MCF 10A (cell line): ENCODE measurements at regions not wholly inside any gene's neighbourhood (a gene's known extent, or its start where the extent isn't known, plus 50 kb on each side); places are given as distances from the start of the nearest gene placed in this dataset.

Experiments used
- BruUV-seq: library from RNA; stranded (reverse); fragments of 400-500 nt; replicated peaks from 2 replicates; lab custom pipeline; 2021; lab: Mats Ljungman, UMichigan
- CTCF ChIA-PET: fragments of 300-600 bp; sonication (Branson Sonifier 250); formaldehyde crosslinking; extraction: SDS; loops from one replicate; lab custom pipeline; 2021; ENCODE audit warnings: antibody characterized with exemption, inconsistent platforms; lab: Yijun Ruan, JAX
- POLR2A ChIA-PET: fragments of 300-600, 350-650 bp; sonication (Branson Sonifier 250); formaldehyde crosslinking; extraction: SDS; loops from one replicate; lab custom pipeline; 2020; ENCODE audit warnings: antibody characterized with exemption, inconsistent platforms; lab: Yijun Ruan, JAX
- DNase-seq: peaks from one replicate; pipeline ENCODE4 v3.0.0-alpha.2; 2018; ENCODE audit not compliant: unreplicated experiment
- H3K27ac Mint-ChIP-seq: one replicate; pipeline ENCODE4 v1.8.0; 2022; ENCODE audit warnings: mild to moderate bottlenecking, low read depth, mixed read lengths; ENCODE audit not compliant: unreplicated experiment
- H3K27me3 Mint-ChIP-seq: one replicate; pipeline ENCODE4 v1.8.0; 2022; ENCODE audit warnings: mixed read lengths; ENCODE audit not compliant: insufficient read depth, unreplicated experiment
- H3K36me3 Mint-ChIP-seq: one replicate; pipeline ENCODE4 v1.8.0; 2022; ENCODE audit warnings: mild to moderate bottlenecking, moderate library complexity, mixed read lengths; ENCODE audit not compliant: insufficient read depth, unreplicated experiment
- H3K4me1 Mint-ChIP-seq: one replicate; pipeline ENCODE4 v1.8.0; 2022; ENCODE audit warnings: mixed read lengths; ENCODE audit not compliant: insufficient read depth, unreplicated experiment
- H3K4me3 Mint-ChIP-seq: one replicate; pipeline ENCODE4 v1.8.0; 2022; ENCODE audit warnings: mild to moderate bottlenecking, moderate library complexity, mixed read lengths; ENCODE audit not compliant: unreplicated experiment
- H3K9me3 Mint-ChIP-seq: one replicate; pipeline ENCODE4 v1.8.0; 2022; ENCODE audit warnings: mixed read lengths; ENCODE audit not compliant: unreplicated experiment
- CTCF ChIP-seq: fragments of 200-600 bp; IDR thresholded peaks from one replicate; pipeline ENCODE4 v1.8.0; 2022; ENCODE audit warnings: antibody characterized with exemption, mild to moderate bottlenecking; ENCODE audit not compliant: unreplicated experiment
- intact Hi-C: fragments of 100-400 bp; cut with micrococcal nuclease; formaldehyde crosslinking; loops from 2 replicates; pipeline ENCODE4 v1.14.1; 2022

GRCh38 chr17:26807024-26807423, 486.9 kb upstream of the WSB1 start:
- Mint-ChIP-seq H3K27me3 (no peaks in the 10 kb centered on the region), H3K36me3 (no peaks in the 10 kb centered on the region), H3K27ac (no peak overlapping the region), H3K4me3 (no peak overlapping the region), H3K9me3 (no peaks in the 10 kb centered on the region), H3K4me1 (no peaks in the 10 kb centered on the region)
- POLR2A ChIA-PET = no interaction called here
- DNase-seq = no peak
- BruUV-seq = no TSS peak
- no peak for TF ChIP-seq CTCF
- intact Hi-C loops = no loop called here
- CTCF ChIA-PET = no interaction called here

GRCh38 chr17:26809033-26809432, 484.9 kb upstream of the WSB1 start:
- intact Hi-C loops = no loop called here
- Mint-ChIP-seq H3K36me3 (no peaks in the 10 kb centered on the region), H3K4me3 (no peak overlapping the region), H3K27me3 (no peaks in the 10 kb centered on the region), H3K9me3 (no peaks in the 10 kb centered on the region), H3K27ac (no peak overlapping the region), H3K4me1 (no peaks in the 10 kb centered on the region)
- ChIA-PET CTCF (no interaction called here), POLR2A (no interaction called here)
- BruUV-seq = no TSS peak
- no peak for DNase-seq
- no peak for TF ChIP-seq CTCF

- no TSS peak for BruUV-seq
- H3K27ac Mint-ChIP-seq = no peak overlapping the region
- intact Hi-C loops = no loop called here
- TF ChIP-seq CTCF = no peak
- no peaks in the 10 kb centered on the region for H3K9me3 Mint-ChIP-seq
- H3K36me3 Mint-ChIP-seq = no peaks in the 10 kb centered on the region
- H3K27me3 Mint-ChIP-seq = no peaks in the 10 kb centered on the region
- ChIA-PET POLR2A (no interaction called here), CTCF (no interaction called here)
- H3K4me3 Mint-ChIP-seq = no peak overlapping the region
- no peaks in the 10 kb centered on the region for H3K4me1 Mint-ChIP-seq
- peak; percentile 12 for DNase-seq
Measured at GRCh38 chr17:26818736-26819135, 475.2 kb upstream of the WSB1 start.
